ENCODE measurements at regions not wholly inside any gene's neighbourhood (a gene's known extent, or its start where the extent isn't known, plus 50 kb on each side); places are given as distances from the start of the nearest gene placed in this dataset.

- Histone ChIP-seq H3K27ac (no peak overlapping the region), H4K20me1 (ENCODE audit: insufficient read depth) (no peaks in the 10 kb centered on the region), H2AFZ (ENCODE audit: low read depth) (no peak overlapping the region), H3K4me2 (no peak overlapping the region), H3K79me2 (ENCODE audit: insufficient read depth, low read depth) (no peaks in the 10 kb centered on the region), H3K9ac (no peak overlapping the region), H3K4me1 (ENCODE audit: low read depth, poor library complexity, severe bottlenecking) (peaks cover 9% of the 10 kb centered on the region), H3K27me3 (ENCODE audit: insufficient read depth, low read depth) (no peaks in the 10 kb centered on the region), H3K36me3 (ENCODE audit: insufficient read depth) (no peaks in the 10 kb centered on the region), H3K4me3 (IDR thresholded peaks at IDR 0.05; ENCODE audit: insufficient read depth, low read depth, low read length) (no peak overlapping the region)
- TF ChIP-seq, protein P1, sequence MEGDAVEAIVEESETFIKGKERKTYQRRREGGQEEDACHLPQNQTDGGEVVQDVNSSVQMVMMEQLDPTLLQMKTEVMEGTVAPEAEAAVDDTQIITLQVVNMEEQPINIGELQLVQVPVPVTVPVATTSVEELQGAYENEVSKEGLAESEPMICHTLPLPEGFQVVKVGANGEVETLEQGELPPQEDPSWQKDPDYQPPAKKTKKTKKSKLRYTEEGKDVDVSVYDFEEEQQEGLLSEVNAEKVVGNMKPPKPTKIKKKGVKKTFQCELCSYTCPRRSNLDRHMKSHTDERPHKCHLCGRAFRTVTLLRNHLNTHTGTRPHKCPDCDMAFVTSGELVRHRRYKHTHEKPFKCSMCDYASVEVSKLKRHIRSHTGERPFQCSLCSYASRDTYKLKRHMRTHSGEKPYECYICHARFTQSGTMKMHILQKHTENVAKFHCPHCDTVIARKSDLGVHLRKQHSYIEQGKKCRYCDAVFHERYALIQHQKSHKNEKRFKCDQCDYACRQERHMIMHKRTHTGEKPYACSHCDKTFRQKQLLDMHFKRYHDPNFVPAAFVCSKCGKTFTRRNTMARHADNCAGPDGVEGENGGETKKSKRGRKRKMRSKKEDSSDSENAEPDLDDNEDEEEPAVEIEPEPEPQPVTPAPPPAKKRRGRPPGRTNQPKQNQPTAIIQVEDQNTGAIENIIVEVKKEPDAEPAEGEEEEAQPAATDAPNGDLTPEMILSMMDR (conservative IDR thresholded peaks at IDR 0.05; ENCODE audit: low read depth, low read length) = no peak
Observed at GRCh38 chr6:119557239-119557638, 207.7 kb upstream of the MAN1A1 start.

DNA sequence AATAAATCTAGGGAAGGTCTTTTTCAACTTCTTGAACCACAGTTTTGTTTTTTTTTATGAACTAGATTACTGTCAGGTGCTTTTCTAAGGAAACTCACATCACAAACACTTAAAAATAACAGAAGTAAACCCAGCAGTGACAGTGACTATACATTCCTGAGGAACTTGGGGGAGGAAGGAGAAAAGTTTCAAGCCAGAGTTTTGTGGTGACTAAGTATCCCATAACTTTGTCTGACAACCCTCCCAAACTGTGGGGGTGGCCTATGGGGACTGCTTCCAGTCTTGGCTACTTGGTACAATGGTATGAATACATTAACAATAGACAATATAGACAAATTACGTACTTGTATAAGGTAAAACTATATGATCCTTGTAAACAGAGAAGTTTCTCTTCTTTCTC lies 202.5 kb upstream of the MAN1A1 start:
- Histone ChIP-seq H3K27me3 (ENCODE audit: insufficient read depth, low read depth) (no peaks in the 10 kb centered on the region), H3K9ac (no peak overlapping the region), H3K27ac (no peak overlapping the region), H3K36me3 (ENCODE audit: insufficient read depth) (no peaks in the 10 kb centered on the region), H4K20me1 (ENCODE audit: insufficient read depth) (no peaks in the 10 kb centered on the region), H3K4me2 (no peak overlapping the region), H2AFZ (ENCODE audit: low read depth) (no peak overlapping the region), H3K4me3 (IDR thresholded peaks at IDR 0.05; ENCODE audit: insufficient read depth, low read depth, low read length) (no peak overlapping the region), H3K79me2 (ENCODE audit: insufficient read depth, low read depth) (no peaks in the 10 kb centered on the region), H3K4me1 (ENCODE audit: low read depth, poor library complexity, severe bottlenecking) (no peaks in the 10 kb centered on the region)
- TF ChIP-seq, protein P1 (conservative IDR thresholded peaks at IDR 0.05; ENCODE audit: low read depth, low read length) = no peak

- Histone ChIP-seq H3K4me1 (ENCODE audit: low read depth, poor library complexity, severe bottlenecking) (no peaks in the 10 kb centered on the region), H3K4me2 (no peak overlapping the region), H3K27ac (no peak overlapping the region), H2AFZ (ENCODE audit: low read depth) (no peak overlapping the region), H4K20me1 (ENCODE audit: insufficient read depth) (no peaks in the 10 kb centered on the region), H3K27me3 (ENCODE audit: insufficient read depth, low read depth) (no peaks in the 10 kb centered on the region), H3K79me2 (ENCODE audit: insufficient read depth, low read depth) (no peaks in the 10 kb centered on the region), H3K9ac (no peak overlapping the region), H3K36me3 (ENCODE audit: insufficient read depth) (no peaks in the 10 kb centered on the region), H3K4me3 (IDR thresholded peaks at IDR 0.05; ENCODE audit: insufficient read depth, low read depth, low read length) (no peak overlapping the region)
- TF ChIP-seq, protein P1 (conservative IDR thresholded peaks at IDR 0.05; ENCODE audit: low read depth, low read length) = no peak
Observed at GRCh38 chr6:119547024-119547423, 197.5 kb upstream of the MAN1A1 start.

DNA sequence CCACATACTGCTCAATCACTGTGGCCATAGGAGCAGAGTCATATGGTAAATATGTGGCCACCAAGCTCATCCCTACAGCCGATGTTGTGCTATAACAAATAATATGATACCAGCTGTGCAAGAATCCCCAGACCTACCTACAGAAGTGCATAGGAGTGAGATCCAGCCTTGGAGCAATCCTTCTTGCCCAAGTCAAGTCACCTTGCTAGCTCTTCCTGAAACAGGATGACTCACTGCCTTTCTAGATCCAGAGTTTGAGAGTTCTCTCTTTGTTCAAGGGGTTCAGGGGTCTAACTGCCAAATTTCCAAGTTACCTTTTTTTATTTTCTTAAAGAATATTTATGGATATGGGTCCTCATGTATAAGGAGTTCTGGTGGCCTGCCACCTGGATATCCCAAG lies 195.7 kb upstream of the MAN1A1 start:
- Histone ChIP-seq H3K4me3 (IDR thresholded peaks at IDR 0.05; ENCODE audit: insufficient read depth, low read depth, low read length) (no peak overlapping the region), H3K79me2 (ENCODE audit: insufficient read depth, low read depth) (no peaks in the 10 kb centered on the region), H3K27me3 (ENCODE audit: insufficient read depth, low read depth) (no peaks in the 10 kb centered on the region), H3K4me2 (no peak overlapping the region), H3K9ac (no peak overlapping the region), H2AFZ (ENCODE audit: low read depth) (no peak overlapping the region), H3K27ac (no peak overlapping the region), H3K4me1 (ENCODE audit: low read depth, poor library complexity, severe bottlenecking) (no peaks in the 10 kb centered on the region), H4K20me1 (ENCODE audit: insufficient read depth) (no peaks in the 10 kb centered on the region), H3K36me3 (ENCODE audit: insufficient read depth) (no peaks in the 10 kb centered on the region)
- TF ChIP-seq, protein P1 (conservative IDR thresholded peaks at IDR 0.05; ENCODE audit: low read depth, low read length) = no peak

Measured in KMS-11 (cell line).